Activated CD4-positive, alpha-beta memory T cell treated with anti-CD3 and anti-CD28 coated beads, Interleukin-2, amount 10 ng/mL, durations not matched to agents 7 days and 5 days (primary cell): ENCODE measurements at regions not wholly inside any gene's neighbourhood (a gene's known extent, or its start where the extent isn't known, plus 50 kb on each side); places are given as distances from the start of the nearest gene placed in this dataset.

ENCODE experiments used
- CTCF ChIA-PET: fragments of 350-600 bp; sonication (Branson Sonifier 250); formaldehyde crosslinking; loops from one replicate; lab custom pipeline; 2021; ENCODE audit warnings: antibody characterized with exemption, inconsistent platforms; lab: Charles Lee
- POLR2A ChIA-PET: fragments of 350-600 bp; sonication (Branson Sonifier 250); formaldehyde crosslinking; loops from one replicate; lab custom pipeline; 2021; ENCODE audit warnings: antibody characterized with exemption; lab: Charles Lee
- DNase-seq: peaks from one replicate; pipeline ENCODE4 v3.0.0-alpha.2; 2020
- H3K27ac Mint-ChIP-seq: one replicate; pipeline ENCODE4 v1.8.0; 2021; ENCODE audit warnings: mild to moderate bottlenecking, mixed read lengths
- H3K27me3 Mint-ChIP-seq: one replicate; pipeline ENCODE4 v1.8.0; 2021; ENCODE audit warnings: mixed read lengths
- H3K36me3 Mint-ChIP-seq: one replicate; pipeline ENCODE4 v1.8.0; 2021; ENCODE audit warnings: low read depth, mixed read lengths
- H3K4me1 Mint-ChIP-seq: one replicate; pipeline ENCODE4 v1.8.0; 2021; ENCODE audit warnings: mixed read lengths
- H3K4me3 Mint-ChIP-seq: one replicate; pipeline ENCODE4 v1.8.0; 2021; ENCODE audit warnings: mild to moderate bottlenecking, mixed read lengths
- H3K9me3 Mint-ChIP-seq: one replicate; pipeline ENCODE4 v1.8.0; 2021; ENCODE audit warnings: mixed read lengths

- H3K4me1 Mint-ChIP-seq, result no peaks in the 10 kb centered on the region
- H3K27me3 Mint-ChIP-seq, result peaks cover 2% of the 10 kb centered on the region
- no peak overlapping the region for H3K27ac Mint-ChIP-seq
- CTCF ChIA-PET, result no interaction called here
- POLR2A ChIA-PET, result no interaction called here
- H3K9me3 Mint-ChIP-seq, result no peaks in the 10 kb centered on the region
- DNase-seq, result no peak
- no peak overlapping the region for H3K4me3 Mint-ChIP-seq
- H3K36me3 Mint-ChIP-seq, result no peaks in the 10 kb centered on the region
Observed at GRCh38 chr2:120471166-120471565, 125.2 kb downstream of the INHBB start.

- Mint-ChIP-seq H3K27ac (no peak overlapping the region), H3K9me3 (no peaks in the 10 kb centered on the region), H3K36me3 (no peaks in the 10 kb centered on the region), H3K4me3 (no peak overlapping the region), H3K27me3 (no peaks in the 10 kb centered on the region), H3K4me1 (no peaks in the 10 kb centered on the region)
- POLR2A ChIA-PET, result no interaction called here
- DNase-seq, result no peak
- CTCF ChIA-PET, result no interaction called here
Observed at GRCh38 chr2:120472031-120472430, 126.1 kb downstream of the INHBB start.

GRCh38 chr2:120472891-120473309 is 127.0 kb downstream of the INHBB start:
- POLR2A ChIA-PET, result no interaction called here
- H3K4me3 Mint-ChIP-seq, result no peak overlapping the region
- CTCF ChIA-PET, result no interaction called here
- H3K27ac Mint-ChIP-seq, result no peak overlapping the region
- no peaks in the 10 kb centered on the region for H3K36me3 Mint-ChIP-seq
- H3K4me1 Mint-ChIP-seq, result no peaks in the 10 kb centered on the region
- no peaks in the 10 kb centered on the region for H3K9me3 Mint-ChIP-seq
- peaks cover 3% of the 10 kb centered on the region for H3K27me3 Mint-ChIP-seq
- DNase-seq, result no peak

- Mint-ChIP-seq H3K27me3 (peaks cover 5% of the 10 kb centered on the region), H3K36me3 (no peaks in the 10 kb centered on the region), H3K27ac (no peak overlapping the region), H3K4me3 (no peak overlapping the region), H3K4me1 (no peaks in the 10 kb centered on the region), H3K9me3 (no peaks in the 10 kb centered on the region)
- ChIA-PET POLR2A (no interaction called here), CTCF (no interaction called here)
- DNase-seq, result no peak
Observed at GRCh38 chr2:120473522-120474271, 127.8 kb downstream of the INHBB start.

GRCh38 chr2:120474486-120474885 is 128.6 kb downstream of the INHBB start:
- no peak for DNase-seq
- ChIA-PET POLR2A (no interaction called here), CTCF (no interaction called here)
- no peaks in the 10 kb centered on the region for H3K9me3 Mint-ChIP-seq
- H3K36me3 Mint-ChIP-seq, result no peaks in the 10 kb centered on the region
- no peaks in the 10 kb centered on the region for H3K4me1 Mint-ChIP-seq
- H3K27ac Mint-ChIP-seq, result no peak overlapping the region
- peaks cover 5% of the 10 kb centered on the region for H3K27me3 Mint-ChIP-seq
- no peak overlapping the region for H3K4me3 Mint-ChIP-seq

GRCh38 chr2:120476141-120476540 is 130.2 kb downstream of the INHBB start:
- H3K36me3 Mint-ChIP-seq, result no peaks in the 10 kb centered on the region
- ChIA-PET POLR2A (no interaction called here), CTCF (no interaction called here)
- no peak overlapping the region for H3K27ac Mint-ChIP-seq
- peaks cover 5% of the 10 kb centered on the region for H3K27me3 Mint-ChIP-seq
- DNase-seq, result no peak
- no peaks in the 10 kb centered on the region for H3K9me3 Mint-ChIP-seq
- H3K4me3 Mint-ChIP-seq, result no peak overlapping the region
- H3K4me1 Mint-ChIP-seq, result no peaks in the 10 kb centered on the region

- no peak for DNase-seq
- Mint-ChIP-seq H3K9me3 (no peaks in the 10 kb centered on the region), H3K4me3 (no peak overlapping the region), H3K27me3 (peaks cover 5% of the 10 kb centered on the region), H3K36me3 (no peaks in the 10 kb centered on the region), H3K27ac (no peak overlapping the region), H3K4me1 (no peaks in the 10 kb centered on the region)
- ChIA-PET CTCF (no interaction called here), POLR2A (no interaction called here)
Observed at GRCh38 chr2:120477198-120477597, 131.3 kb downstream of the INHBB start.

GRCh38 chr2:120477831-120478481 is 132.0 kb downstream of the INHBB start:
- H3K4me1 Mint-ChIP-seq, result no peaks in the 10 kb centered on the region
- no peak overlapping the region for H3K27ac Mint-ChIP-seq
- DNase-seq, result no peak
- H3K27me3 Mint-ChIP-seq, result peaks cover 5% of the 10 kb centered on the region
- H3K9me3 Mint-ChIP-seq, result no peaks in the 10 kb centered on the region
- POLR2A ChIA-PET, result no interaction called here
- CTCF ChIA-PET, result no interaction called here
- no peak overlapping the region for H3K4me3 Mint-ChIP-seq
- no peaks in the 10 kb centered on the region for H3K36me3 Mint-ChIP-seq

GRCh38 chr2:120480346-120480902 is 134.5 kb downstream of the INHBB start:
- Mint-ChIP-seq H3K4me3 (no peak overlapping the region), H3K27me3 (peaks cover 5% of the 10 kb centered on the region), H3K4me1 (no peaks in the 10 kb centered on the region), H3K27ac (no peak overlapping the region), H3K36me3 (no peaks in the 10 kb centered on the region), H3K9me3 (no peaks in the 10 kb centered on the region)
- POLR2A ChIA-PET, result no interaction called here
- no peak for DNase-seq
- CTCF ChIA-PET, result no interaction called here

GRCh38 chr2:120480903-120481445 is 135.0 kb downstream of the INHBB start:
- no peak for DNase-seq
- Mint-ChIP-seq H3K4me3 (no peak overlapping the region), H3K27me3 (peaks cover 5% of the 10 kb centered on the region), H3K9me3 (no peaks in the 10 kb centered on the region), H3K27ac (no peak overlapping the region), H3K36me3 (no peaks in the 10 kb centered on the region), H3K4me1 (no peaks in the 10 kb centered on the region)
- POLR2A ChIA-PET, result no interaction called here
- CTCF ChIA-PET, result no interaction called here

- Mint-ChIP-seq H3K9me3 (no peaks in the 10 kb centered on the region), H3K27me3 (peaks cover 5% of the 10 kb centered on the region), H3K27ac (no peak overlapping the region), H3K4me1 (no peaks in the 10 kb centered on the region), H3K36me3 (no peaks in the 10 kb centered on the region), H3K4me3 (no peak overlapping the region)
- no peak for DNase-seq
- CTCF ChIA-PET, result no interaction called here
- POLR2A ChIA-PET, result no interaction called here
Observed at GRCh38 chr2:120481446-120482194, 135.7 kb downstream of the INHBB start.

- POLR2A ChIA-PET, result no interaction called here
- Mint-ChIP-seq H3K4me3 (no peak overlapping the region), H3K36me3 (no peaks in the 10 kb centered on the region), H3K27me3 (peaks cover 5% of the 10 kb centered on the region), H3K4me1 (no peaks in the 10 kb centered on the region), H3K9me3 (no peaks in the 10 kb centered on the region), H3K27ac (no peak overlapping the region)
- DNase-seq, result no peak
- CTCF ChIA-PET, result no interaction called here
Observed at GRCh38 chr2:120482334-120482733, 136.4 kb downstream of the INHBB start.

GRCh38 chr2:120483355-120483754 is 137.4 kb downstream of the INHBB start:
- H3K27me3 Mint-ChIP-seq, result no peaks in the 10 kb centered on the region
- no peak for DNase-seq
- H3K36me3 Mint-ChIP-seq, result no peaks in the 10 kb centered on the region
- no peaks in the 10 kb centered on the region for H3K4me1 Mint-ChIP-seq
- POLR2A ChIA-PET, result no interaction called here
- CTCF ChIA-PET, result no interaction called here
- H3K9me3 Mint-ChIP-seq, result no peaks in the 10 kb centered on the region
- no peak overlapping the region for H3K27ac Mint-ChIP-seq
- H3K4me3 Mint-ChIP-seq, result no peak overlapping the region
